ENCODE measurements at regions not wholly inside any gene's neighbourhood (a gene's known extent, or its start where the extent isn't known, plus 50 kb on each side); places are given as distances from the start of the nearest gene placed in this dataset.

- TF ChIP-seq, protein P1, sequence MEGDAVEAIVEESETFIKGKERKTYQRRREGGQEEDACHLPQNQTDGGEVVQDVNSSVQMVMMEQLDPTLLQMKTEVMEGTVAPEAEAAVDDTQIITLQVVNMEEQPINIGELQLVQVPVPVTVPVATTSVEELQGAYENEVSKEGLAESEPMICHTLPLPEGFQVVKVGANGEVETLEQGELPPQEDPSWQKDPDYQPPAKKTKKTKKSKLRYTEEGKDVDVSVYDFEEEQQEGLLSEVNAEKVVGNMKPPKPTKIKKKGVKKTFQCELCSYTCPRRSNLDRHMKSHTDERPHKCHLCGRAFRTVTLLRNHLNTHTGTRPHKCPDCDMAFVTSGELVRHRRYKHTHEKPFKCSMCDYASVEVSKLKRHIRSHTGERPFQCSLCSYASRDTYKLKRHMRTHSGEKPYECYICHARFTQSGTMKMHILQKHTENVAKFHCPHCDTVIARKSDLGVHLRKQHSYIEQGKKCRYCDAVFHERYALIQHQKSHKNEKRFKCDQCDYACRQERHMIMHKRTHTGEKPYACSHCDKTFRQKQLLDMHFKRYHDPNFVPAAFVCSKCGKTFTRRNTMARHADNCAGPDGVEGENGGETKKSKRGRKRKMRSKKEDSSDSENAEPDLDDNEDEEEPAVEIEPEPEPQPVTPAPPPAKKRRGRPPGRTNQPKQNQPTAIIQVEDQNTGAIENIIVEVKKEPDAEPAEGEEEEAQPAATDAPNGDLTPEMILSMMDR (IDR thresholded peaks at IDR 0.05; ENCODE audit: insufficient read depth, low read depth, low read length): no peak
- no peak for TF ChIP-seq EZH2 (IDR thresholded peaks at IDR 0.05; ENCODE audit: insufficient read depth, low read length)
Measured at GRCh38 chr6:82711105-82711827, 347.6 kb downstream of the TPBG start.
